SK-N-MC (cell line): ENCODE measurements at regions not wholly inside any gene's neighbourhood (a gene's known extent, or its start where the extent isn't known, plus 50 kb on each side); places are given as distances from the start of the nearest gene placed in this dataset.

Experiments
- EZH2 ChIP-seq: fragments of 200-600 bp; sonication (generic); IDR thresholded peaks from one replicate; pipeline ENCODE4 v1.6.1; 2017; ENCODE audit warnings: antibody characterized with exemption
- FOXP2 ChIP-seq: optimal IDR thresholded peaks from 2 replicates; pipeline ENCODE3; 2011; ENCODE audit warnings: mild to moderate bottlenecking, moderate library complexity; ENCODE audit not compliant: insufficient read depth; ENCODE audit errors: extremely low read length, control extremely low read depth
- POLR2AphosphoS5 ChIP-seq: IDR thresholded peaks from 2 replicates; pipeline ENCODE4 v1.6.1; 2012; ENCODE audit warnings: mild to moderate bottlenecking, low read depth, low read length, borderline replicate concordance

DNA sequence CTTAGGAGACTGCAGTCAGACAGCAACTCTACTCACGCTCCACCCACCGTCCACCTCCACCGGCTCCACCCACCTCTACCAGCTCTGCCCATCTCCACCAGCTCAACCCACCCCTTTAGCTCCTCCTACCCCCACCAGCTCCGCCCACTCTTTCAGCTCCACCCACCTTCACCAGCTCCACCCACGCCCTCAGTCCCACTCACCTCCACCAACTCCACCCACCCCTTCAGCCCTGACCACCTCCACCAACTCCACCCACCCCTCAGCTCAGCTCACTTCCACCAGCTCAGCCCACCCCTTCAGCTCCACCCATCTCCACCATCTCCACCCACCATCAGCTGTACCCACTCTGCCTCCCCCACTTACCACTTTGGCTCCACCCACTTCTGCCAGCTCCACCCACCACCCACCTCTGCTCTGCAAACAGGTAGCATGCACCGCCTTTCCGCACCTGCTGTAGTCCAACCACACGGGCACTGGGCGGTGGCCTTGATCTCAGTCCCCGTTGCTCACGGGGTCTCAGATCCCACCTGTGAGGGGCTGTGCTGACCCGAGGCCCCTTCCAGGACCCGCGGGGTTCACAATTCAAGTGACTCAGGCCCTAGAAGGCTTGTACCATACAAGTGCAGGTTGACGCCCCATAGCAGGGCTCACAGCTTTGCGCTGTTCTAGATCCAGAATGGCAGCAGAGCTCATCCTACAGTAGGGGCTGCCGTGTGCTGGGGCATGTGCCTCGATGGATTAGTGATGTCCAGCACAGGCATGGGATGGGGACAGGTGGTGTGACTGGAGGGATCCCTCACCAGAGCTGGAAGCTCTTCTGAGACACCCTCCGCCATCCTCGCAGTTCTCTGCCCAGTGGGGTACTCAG is 77.2 kb upstream of the OTOS start:
- TF ChIP-seq EZH2 (no peak), POLR2AphosphoS5 (no peak), FOXP2 (no peak)
